K562 (cell line): ENCODE measurements at regions not wholly inside any gene's neighbourhood (a gene's known extent, or its start where the extent isn't known, plus 50 kb on each side); places are given as distances from the start of the nearest gene placed in this dataset.

Experiments
- GABPA ChIP-seq: fragments of 200-800 bp; sonication (Bioruptor generic); conservative IDR thresholded peaks from 2 replicates; pipeline ENCODE4 v1.6.1; 2016; ENCODE audit warnings: low read depth, missing genetic modification characterization, missing compliant biosample characterization
- HDAC1 ChIP-seq, 2 experiments: fragments of 450-650 bp; IDR thresholded peaks; 2 replicates each; pipeline ENCODE4 v1.6.1; 2016 to 2017; ENCODE audit warnings: inconsistent platforms in 1 of 2, mild to moderate bottlenecking in 1 of 2, moderate library complexity in 1 of 2
- NR2F6 ChIP-seq: fragments of 450-650 bp; formaldehyde crosslinking; IDR thresholded peaks from 2 replicates; pipeline ENCODE4 v1.4.0; 2020; ENCODE audit warnings: mild to moderate bottlenecking
- POLR2A ChIP-seq: fragments of 450-650 bp; conservative IDR thresholded peaks from 2 replicates; pipeline ENCODE4 v1.6.1; 2016
- TF ChIP-seq, protein P1 (sequence below), 3 experiments: IDR thresholded peaks in 2 of 3; conservative IDR thresholded peaks in 1 of 3; 2 replicates each; pipeline ENCODE4 v1.5.1; 2011 to 2012; ENCODE audit warnings: low read length in 3 of 3, mild to moderate bottlenecking in 3 of 3, control low read depth in 2 of 3, improper control_type of control experiment in 1 of 3, inconsistent platforms in 1 of 3, low read depth in 1 of 3, mixed read lengths in 1 of 3, moderate library complexity in 1 of 3; ENCODE audit not compliant: insufficient read depth in 2 of 3

DNA sequence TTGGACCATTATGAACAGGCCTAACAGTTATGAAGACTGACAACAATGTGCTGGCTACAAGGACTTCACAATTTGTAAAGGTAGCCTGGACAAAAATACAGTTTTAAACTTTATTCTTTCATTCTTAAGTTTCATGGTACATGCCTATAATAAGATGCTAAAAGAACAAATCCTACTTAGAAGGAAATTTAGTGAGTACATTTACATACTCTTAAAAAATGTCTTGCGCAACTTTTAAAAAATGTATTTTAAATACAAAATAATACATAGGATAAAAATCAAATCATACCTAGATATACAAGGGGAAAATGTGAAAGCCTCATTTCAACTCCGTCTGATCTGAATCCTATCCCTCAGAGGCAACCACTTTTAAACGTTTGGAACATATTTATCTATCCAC is 200.7 kb upstream of the SPIN4 start:
- no peak for TF ChIP-seq POLR2A
- TF ChIP-seq HDAC1 (IDR thresholded peaks at IDR 0.05) = no peak
- TF ChIP-seq GABPA (tag) = no peak
- no peak for TF ChIP-seq NR2F6 (CRISPR knock-in tag)
- TF ChIP-seq, protein P1, sequence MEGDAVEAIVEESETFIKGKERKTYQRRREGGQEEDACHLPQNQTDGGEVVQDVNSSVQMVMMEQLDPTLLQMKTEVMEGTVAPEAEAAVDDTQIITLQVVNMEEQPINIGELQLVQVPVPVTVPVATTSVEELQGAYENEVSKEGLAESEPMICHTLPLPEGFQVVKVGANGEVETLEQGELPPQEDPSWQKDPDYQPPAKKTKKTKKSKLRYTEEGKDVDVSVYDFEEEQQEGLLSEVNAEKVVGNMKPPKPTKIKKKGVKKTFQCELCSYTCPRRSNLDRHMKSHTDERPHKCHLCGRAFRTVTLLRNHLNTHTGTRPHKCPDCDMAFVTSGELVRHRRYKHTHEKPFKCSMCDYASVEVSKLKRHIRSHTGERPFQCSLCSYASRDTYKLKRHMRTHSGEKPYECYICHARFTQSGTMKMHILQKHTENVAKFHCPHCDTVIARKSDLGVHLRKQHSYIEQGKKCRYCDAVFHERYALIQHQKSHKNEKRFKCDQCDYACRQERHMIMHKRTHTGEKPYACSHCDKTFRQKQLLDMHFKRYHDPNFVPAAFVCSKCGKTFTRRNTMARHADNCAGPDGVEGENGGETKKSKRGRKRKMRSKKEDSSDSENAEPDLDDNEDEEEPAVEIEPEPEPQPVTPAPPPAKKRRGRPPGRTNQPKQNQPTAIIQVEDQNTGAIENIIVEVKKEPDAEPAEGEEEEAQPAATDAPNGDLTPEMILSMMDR (IDR thresholded peaks at IDR 0.05 in 2 of 3, conservative IDR thresholded peaks at IDR 0.05 in 1 of 3; ENCODE audit: insufficient read depth in 2 of 3, low read depth in 1 of 3, low read length in 3 of 3) = no peak
